Dermis blood vessel endothelial cell (primary cell): ENCODE measurements at regions not wholly inside any gene's neighbourhood (a gene's known extent, or its start where the extent isn't known, plus 50 kb on each side); places are given as distances from the start of the nearest gene placed in this dataset.

ENCODE experiments used
- DNase-seq: peaks from one replicate; pipeline ENCODE4 v3.0.0; 2010

DNA sequence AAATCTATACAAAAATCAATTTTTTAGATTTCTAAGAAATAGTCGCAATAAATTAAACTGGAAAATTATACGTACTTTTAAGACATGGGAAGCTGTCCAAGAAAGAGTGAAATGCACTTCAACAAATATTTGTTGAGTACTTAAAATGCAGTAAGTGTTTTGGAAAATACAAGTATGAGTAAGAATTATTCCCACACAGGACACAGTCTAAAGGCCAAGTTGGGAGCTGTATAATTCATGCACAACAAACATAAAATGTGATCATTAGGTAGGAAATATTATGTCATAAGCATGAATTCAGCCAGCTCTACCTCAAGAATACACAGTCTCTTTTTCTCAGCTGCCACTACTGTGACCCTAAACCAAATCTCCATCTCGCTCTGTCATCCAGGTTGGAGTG lies 267.6 kb downstream of the CNTN3 start:
- no peak for DNase-seq

DNA sequence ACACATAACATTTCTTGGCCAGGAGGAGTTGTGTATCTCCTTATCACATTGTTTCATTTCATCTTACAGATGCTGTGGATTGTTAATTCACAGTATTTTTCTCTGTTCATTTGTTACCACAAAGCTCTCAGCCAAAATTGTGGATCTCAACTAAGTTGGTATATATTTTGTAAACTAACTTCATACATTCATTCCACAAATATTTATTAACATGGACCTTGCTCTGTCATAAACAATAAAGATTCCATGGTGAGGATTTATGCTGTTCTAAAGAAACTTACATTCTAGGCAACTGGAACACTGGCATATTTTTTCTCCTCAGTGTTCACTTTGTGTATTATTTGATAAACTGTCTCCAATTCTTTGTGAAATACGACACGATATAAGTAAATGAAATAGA lies 268.8 kb downstream of the CNTN3 start:
- no peak for DNase-seq

DNA sequence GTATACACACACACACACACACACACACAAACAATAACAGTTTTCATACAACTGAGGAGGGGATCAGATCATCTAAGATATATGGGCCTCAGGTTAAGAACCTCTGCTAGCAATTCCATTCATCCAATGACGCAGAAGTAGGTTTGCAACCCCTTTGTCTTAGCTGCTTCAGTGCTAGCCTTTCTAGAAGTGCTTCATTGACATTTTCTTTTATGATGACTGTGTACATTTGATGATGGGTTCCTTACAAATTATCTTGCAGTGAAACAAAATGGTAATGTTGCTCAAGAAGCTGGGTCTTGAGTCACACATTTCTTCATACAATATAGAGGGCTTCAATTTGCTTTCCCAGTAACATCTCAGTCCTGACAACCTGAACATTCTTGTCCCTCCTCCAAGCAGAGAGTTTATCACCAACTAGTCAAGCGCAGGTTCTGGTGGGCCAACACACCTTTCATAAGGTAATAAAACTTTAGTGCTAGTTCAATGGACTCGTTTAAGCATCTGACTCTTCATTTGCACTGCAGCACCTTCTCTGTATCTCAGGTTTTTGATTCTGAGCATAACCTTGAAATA lies 269.5 kb downstream of the CNTN3 start:
- no peak for DNase-seq

GRCh38 chr3:74343391-74343790 lies 271.1 kb downstream of the CNTN3 start:
- DNase-seq = no peak

GRCh38 chr3:74338998-74339397 lies 275.5 kb downstream of the CNTN3 start:
- DNase-seq = no peak

GRCh38 chr3:74332165-74332564 lies 282.3 kb downstream of the CNTN3 start:
- DNase-seq = no peak

- DNase-seq = no peak
These were observed 282.7 kb downstream of the CNTN3 start for GRCh38 chr3:74331711-74332110.

- DNase-seq = no peak
These were observed 285.4 kb downstream of the CNTN3 start for GRCh38 chr3:74329096-74329495.

DNA sequence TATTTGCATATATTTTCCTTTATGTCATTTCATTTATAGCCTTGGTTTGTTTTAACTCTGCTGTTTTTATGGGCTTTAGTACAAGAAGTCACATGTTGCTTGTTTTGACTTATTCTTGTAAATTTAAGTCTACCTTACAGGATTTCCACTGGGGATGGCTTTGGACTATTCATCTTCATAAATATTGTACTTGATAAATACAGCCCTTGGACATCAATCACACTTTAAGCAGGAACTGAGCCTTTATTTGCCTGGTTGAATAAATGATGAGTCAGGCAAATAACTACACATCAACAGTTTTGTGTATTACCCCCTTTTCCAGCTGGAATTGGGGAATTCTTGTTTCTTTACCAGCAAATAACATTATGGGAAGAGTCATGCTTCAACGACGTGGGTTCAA lies 286.0 kb downstream of the CNTN3 start:
- DNase-seq = no peak

- DNase-seq = no peak
These were observed 299.2 kb downstream of the CNTN3 start for GRCh38 chr3:74315291-74315690.

DNA sequence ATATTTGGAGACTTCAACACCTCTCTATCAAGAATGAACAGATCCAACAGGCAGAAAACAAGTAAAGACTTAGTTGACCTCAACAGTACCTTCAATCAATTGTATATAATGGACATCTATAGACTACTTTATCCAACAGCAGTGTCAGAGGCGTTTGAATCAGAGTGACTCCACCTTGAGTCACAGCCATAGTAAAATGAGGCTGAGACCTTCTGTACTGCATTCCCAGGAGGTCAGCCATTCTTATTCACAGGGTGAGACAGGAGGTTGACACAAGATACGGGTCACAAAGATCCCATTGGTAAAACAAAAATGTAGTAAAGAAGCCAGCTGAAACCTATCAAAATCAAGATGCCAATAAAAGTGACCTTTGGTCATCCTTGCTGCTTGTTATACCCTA lies 299.8 kb downstream of the CNTN3 start:
- no peak for DNase-seq

DNA sequence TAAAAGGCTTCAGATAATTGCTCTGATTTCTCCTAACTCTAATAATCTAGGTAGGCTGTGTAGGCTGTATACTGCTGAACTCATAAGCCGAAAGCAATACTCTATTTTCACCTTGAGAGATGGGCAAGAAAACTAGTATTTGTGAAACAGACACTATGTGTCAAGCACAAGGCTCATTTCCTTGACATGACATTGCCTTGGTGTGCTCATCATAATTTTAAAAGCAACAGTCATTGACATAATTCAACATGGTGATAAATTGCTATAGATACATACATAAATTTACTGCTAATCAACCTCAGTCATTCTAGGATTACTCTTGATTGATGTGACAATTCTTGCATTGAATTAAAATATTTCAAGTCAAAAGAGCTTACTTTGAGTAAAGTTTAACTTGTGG lies 304.7 kb downstream of the CNTN3 start:
- DNase-seq = no peak

- DNase-seq = no peak
These were observed 310.0 kb downstream of the CNTN3 start for GRCh38 chr3:74304424-74304823.

GRCh38 chr3:74303711-74304110 lies 310.7 kb downstream of the CNTN3 start:
- DNase-seq = no peak

- no peak for DNase-seq
These were observed 311.5 kb downstream of the CNTN3 start for GRCh38 chr3:74302969-74303368.

DNA sequence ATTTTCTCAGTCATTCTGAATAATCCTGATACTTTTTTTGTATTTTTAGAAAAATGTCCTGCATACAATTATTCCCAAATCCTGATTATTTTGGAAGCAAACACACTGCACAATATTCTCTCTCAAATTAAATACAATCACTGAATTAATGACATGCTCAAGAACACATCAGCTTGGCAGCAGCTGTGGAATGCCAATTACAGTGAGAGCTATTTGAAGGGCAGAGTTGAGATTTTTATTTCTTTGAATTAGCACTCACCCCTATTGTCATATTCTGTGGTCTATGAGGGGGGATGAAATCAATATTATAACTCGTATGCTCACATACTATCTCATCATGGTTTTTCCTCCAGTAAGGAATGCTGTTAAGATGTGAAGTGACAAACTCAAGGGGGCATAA lies 312.2 kb downstream of the CNTN3 start:
- no peak for DNase-seq

DNA sequence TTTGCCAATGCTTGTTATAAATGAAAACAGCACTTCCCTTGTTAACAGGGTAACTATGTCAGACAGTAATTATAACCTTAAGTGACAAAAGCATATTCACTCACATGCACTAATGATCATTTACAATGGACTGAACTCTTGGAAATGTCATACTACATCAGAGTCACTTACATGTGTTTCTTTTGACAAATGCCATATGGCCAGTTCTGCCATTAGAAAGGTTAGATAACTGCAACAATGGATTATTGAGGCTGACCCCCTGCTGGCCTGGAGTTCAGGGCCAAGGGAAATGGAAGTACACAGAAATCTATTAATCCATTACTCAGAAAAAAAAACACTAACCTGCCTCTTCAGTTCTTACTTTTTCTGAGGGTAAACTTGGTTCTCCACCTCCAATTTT lies 313.4 kb downstream of the CNTN3 start:
- no peak for DNase-seq

GRCh38 chr3:74295479-74295878 lies 319.0 kb downstream of the CNTN3 start:
- DNase-seq = no peak

GRCh38 chr3:74288761-74289160 lies 325.7 kb downstream of the CNTN3 start:
- DNase-seq = no peak

DNA sequence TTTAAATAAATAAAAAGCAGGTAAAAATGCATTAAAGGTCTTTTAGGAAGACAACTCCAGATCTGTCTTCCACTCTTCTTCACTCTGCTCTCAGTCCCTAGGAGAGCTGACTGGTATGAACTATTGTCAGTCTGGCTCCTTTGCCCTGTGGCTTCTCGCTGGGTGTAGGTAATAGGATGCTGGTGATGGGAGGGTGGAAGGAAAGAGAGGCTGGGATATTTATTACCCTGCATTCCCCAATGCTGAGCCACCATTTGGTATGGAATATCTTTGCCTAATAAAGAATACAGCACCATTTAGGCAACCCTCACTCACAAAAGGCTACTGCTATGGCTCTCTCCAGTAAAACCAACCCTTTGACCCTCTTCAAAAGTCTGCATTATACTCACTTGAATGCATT lies 326.9 kb downstream of the CNTN3 start:
- DNase-seq = no peak

DNA sequence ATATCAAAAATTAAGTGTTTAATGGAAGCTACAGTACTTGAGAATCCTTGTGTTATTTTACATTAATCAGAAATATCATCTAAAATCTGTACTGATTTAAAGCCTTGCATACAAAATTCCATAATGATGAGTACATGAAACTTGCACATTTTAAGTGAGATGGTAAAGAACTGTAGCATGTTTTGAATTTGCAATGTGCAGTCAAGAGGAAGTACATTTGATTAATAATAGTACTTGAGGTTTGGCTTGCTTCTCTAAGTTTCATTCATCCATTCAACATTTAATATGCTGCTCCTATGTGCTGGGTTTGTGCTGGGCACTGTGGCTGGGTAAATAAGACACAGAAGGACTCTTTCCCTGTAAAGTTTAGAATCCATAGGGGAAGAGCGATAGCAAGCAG lies 332.3 kb downstream of the CNTN3 start:
- no peak for DNase-seq

GRCh38 chr3:74281705-74282104 lies 332.8 kb downstream of the CNTN3 start:
- no peak for DNase-seq

- DNase-seq = no peak
These were observed 340.7 kb downstream of the CNTN3 start for GRCh38 chr3:74273555-74274402.

DNA sequence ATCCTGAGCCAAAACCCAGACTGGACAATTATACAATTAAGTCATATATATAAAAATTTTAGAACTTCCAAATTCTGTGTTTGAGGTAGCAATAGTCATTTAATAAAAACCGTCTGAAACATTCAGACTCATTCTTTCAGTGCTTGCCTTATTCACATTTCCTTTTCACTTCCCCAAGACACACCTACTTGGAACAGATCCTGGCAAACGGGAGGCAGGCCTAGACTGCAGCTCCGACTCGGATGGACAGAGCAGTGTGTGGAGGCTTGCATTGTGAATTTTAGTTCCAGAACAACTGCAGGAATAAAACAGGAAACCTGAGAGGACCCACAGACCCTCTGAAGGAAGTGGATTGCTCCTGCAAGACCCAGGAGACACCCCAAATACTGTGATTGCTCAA lies 341.4 kb downstream of the CNTN3 start:
- DNase-seq = no peak

- DNase-seq = no peak
These were observed 342.9 kb downstream of the CNTN3 start for GRCh38 chr3:74271541-74271940.
